GM13977 (cell line): ENCODE measurements at regions not wholly inside any gene's neighbourhood (a gene's known extent, or its start where the extent isn't known, plus 50 kb on each side); places are given as distances from the start of the nearest gene placed in this dataset.
"Not testable (repeated sequence)": the region's sequence is repeated elsewhere in the genome, so short reads cannot be mapped to it uniquely, and the experiment has no call there.

ENCODE experiments used
- DNase-seq: peaks from one replicate; pipeline ENCODE4 v3.0.0; 2012; ENCODE audit warnings: low spot score
- CTCF ChIP-seq: IDR thresholded peaks from 2 replicates; pipeline ENCODE4 v1.5.1; 2012; ENCODE audit warnings: mild to moderate bottlenecking, control low read depth; ENCODE audit not compliant: insufficient read depth; ENCODE audit errors: extremely low read depth, missing control alignments
- in situ Hi-C: fragments of 300-500 bp; cut with MboI; formaldehyde crosslinking; loops from one replicate; pipeline ENCODE4 v1.12.0; 2022; ENCODE audit warnings: low sequenced_read_pairs, low pct_unique_long_range_greater_than_20kb, mixed read lengths, inconsistent platforms; ENCODE audit not compliant: unreplicated experiment

- in situ Hi-C loops = no loop called here
- TF ChIP-seq CTCF = no peak
These were observed 579.3 kb downstream of the PIK3C3 start for GRCh38 chr18:42534313-42534712.

GRCh38 chr18:42536442-42536841 is 579.0 kb downstream of the RIT2 start:
- in situ Hi-C loops = no loop called here
- DNase-seq = no peak
- no peak for TF ChIP-seq CTCF

More at GRCh38 chr18:42534313-42534712, 579.3 kb downstream of the PIK3C3 start:
- no peak for DNase-seq

GRCh38 chr18:42537291-42537690 is 578.2 kb downstream of the RIT2 start:
- no peak for DNase-seq
- no peak for TF ChIP-seq CTCF
- in situ Hi-C loops = no loop called here

GRCh38 chr18:42544901-42545300 is 570.6 kb downstream of the RIT2 start:
- in situ Hi-C loops = no loop called here
- DNase-seq = no peak
- TF ChIP-seq CTCF = no peak

- no peak for DNase-seq
- in situ Hi-C loops = no loop called here
- no peak for TF ChIP-seq CTCF
These were observed 569.7 kb downstream of the RIT2 start for GRCh38 chr18:42545825-42546224.

- in situ Hi-C loops = no loop called here
- TF ChIP-seq CTCF = no peak
- no peak for DNase-seq
These were observed 567.0 kb downstream of the RIT2 start for GRCh38 chr18:42548493-42548892.

- TF ChIP-seq CTCF = no peak
- DNase-seq = no peak
- in situ Hi-C loops = no loop called here
These were observed 565.9 kb downstream of the RIT2 start for GRCh38 chr18:42549596-42549995.

- in situ Hi-C loops, DNase-seq: not testable (repeated sequence)
These were observed 562.9 kb downstream of the RIT2 start for GRCh38 chr18:42552559-42552958.
